Activated CD8-positive, alpha-beta T cell treated with anti-CD3 and anti-CD28 coated beads, Interleukin-2, amount 10 ng/mL, durations not matched to agents 7 days and 5 days (primary cell): ENCODE measurements at regions not wholly inside any gene's neighbourhood (a gene's known extent, or its start where the extent isn't known, plus 50 kb on each side); places are given as distances from the start of the nearest gene placed in this dataset.

Source experiments
- ATAC-seq: fragments of 150-1000 bp; cut with Tn5 transposase; one replicate; pipeline ENCODE4 v1.10.0; 2021; ENCODE audit warnings: moderate library complexity
- CTCF ChIA-PET: fragments of 350-600 bp; sonication (Branson Sonifier 250); formaldehyde crosslinking; loops from one replicate; lab custom pipeline; 2021; ENCODE audit warnings: antibody characterized with exemption; lab: Charles Lee
- POLR2A ChIA-PET: fragments of 350-600 bp; sonication (Branson Sonifier 250); formaldehyde crosslinking; loops from one replicate; lab custom pipeline; 2021; ENCODE audit warnings: antibody characterized with exemption; lab: Charles Lee
- DNase-seq: peaks from one replicate; pipeline ENCODE4 v3.0.0-alpha.2; 2020
- H3K27ac Mint-ChIP-seq: one replicate; pipeline ENCODE4 v1.8.0; 2021; ENCODE audit warnings: mild to moderate bottlenecking, mixed read lengths
- H3K27me3 Mint-ChIP-seq: one replicate; pipeline ENCODE4 v1.8.0; 2021; ENCODE audit warnings: low read depth, mixed read lengths
- H3K36me3 Mint-ChIP-seq: one replicate; pipeline ENCODE4 v1.8.0; 2021; ENCODE audit warnings: low read depth, mixed read lengths
- H3K4me1 Mint-ChIP-seq: one replicate; pipeline ENCODE4 v1.8.0; 2021; ENCODE audit warnings: low read depth, mixed read lengths
- H3K4me3 Mint-ChIP-seq: one replicate; pipeline ENCODE4 v1.8.0; 2021; ENCODE audit warnings: mild to moderate bottlenecking, mixed read lengths
- H3K9me3 Mint-ChIP-seq: one replicate; pipeline ENCODE4 v1.8.0; 2022; ENCODE audit warnings: mixed read lengths; ENCODE audit not compliant: insufficient read depth

DNA sequence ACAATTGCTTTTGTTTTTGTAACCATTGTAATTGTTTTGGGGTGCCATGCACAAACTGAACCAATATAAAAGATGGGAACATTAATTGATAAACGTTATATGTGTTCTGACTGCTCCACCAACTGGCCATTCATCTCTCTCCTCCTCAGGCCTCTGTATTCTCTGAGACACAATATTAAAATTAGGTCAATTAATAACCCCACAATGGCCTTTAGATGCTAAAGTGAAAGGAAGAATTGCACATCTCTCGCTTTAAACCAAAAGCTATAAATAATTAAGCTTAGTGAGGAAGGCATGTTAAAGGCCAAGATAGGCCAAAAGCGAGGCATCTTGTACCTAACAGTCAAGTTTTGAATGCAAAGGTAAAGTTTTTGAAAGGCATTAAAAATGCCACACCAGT lies 448.4 kb upstream of the ITGA1 start:
- DNase-seq (no peak), ATAC-seq (no peak)
- no peaks in the 10 kb centered on the region for H3K9me3 Mint-ChIP-seq
- H3K36me3 Mint-ChIP-seq = no peaks in the 10 kb centered on the region
- H3K4me1 Mint-ChIP-seq = no peaks in the 10 kb centered on the region
- ChIA-PET POLR2A (no interaction called here), CTCF (no interaction called here)
- H3K4me3 Mint-ChIP-seq = no peak overlapping the region
- H3K27ac Mint-ChIP-seq = no peak overlapping the region
- no peaks in the 10 kb centered on the region for H3K27me3 Mint-ChIP-seq

GRCh38 chr5:52342361-52342760 lies 445.4 kb upstream of the ITGA1 start:
- Mint-ChIP-seq H3K27ac (no peak overlapping the region), H3K9me3 (no peaks in the 10 kb centered on the region), H3K27me3 (no peaks in the 10 kb centered on the region), H3K4me1 (no peaks in the 10 kb centered on the region), H3K4me3 (no peak overlapping the region), H3K36me3 (no peaks in the 10 kb centered on the region)
- ATAC-seq (no peak), DNase-seq (no peak)
- ChIA-PET POLR2A (no interaction called here), CTCF (no interaction called here)

GRCh38 chr5:52356311-52356918 lies 431.3 kb upstream of the ITGA1 start:
- DNase-seq (no peak), ATAC-seq (no peak)
- H3K27ac Mint-ChIP-seq = no peak overlapping the region
- no peaks in the 10 kb centered on the region for H3K9me3 Mint-ChIP-seq
- no peaks in the 10 kb centered on the region for H3K27me3 Mint-ChIP-seq
- H3K4me3 Mint-ChIP-seq = no peak overlapping the region
- H3K4me1 Mint-ChIP-seq = no peaks in the 10 kb centered on the region
- ChIA-PET CTCF (no interaction called here), POLR2A (no interaction called here)
- no peaks in the 10 kb centered on the region for H3K36me3 Mint-ChIP-seq

DNA sequence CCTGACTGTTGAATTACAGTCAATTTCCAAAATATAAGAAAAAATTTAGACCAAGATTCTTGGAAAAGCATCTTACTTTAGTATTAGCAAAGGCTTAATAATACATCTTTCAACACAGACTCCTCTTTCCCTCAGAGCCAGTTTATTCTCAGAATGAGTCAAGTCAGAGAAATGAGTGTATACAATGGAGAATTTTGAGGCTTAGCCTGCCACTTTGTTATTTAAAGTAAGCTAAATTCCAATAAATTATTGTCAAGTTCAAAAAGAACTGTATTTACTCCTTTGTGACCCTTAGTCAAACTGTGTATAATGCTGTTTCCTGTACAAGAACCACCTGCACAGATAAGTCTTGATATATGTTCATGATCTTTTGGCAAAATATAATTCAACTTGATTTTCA lies 428.5 kb upstream of the ITGA1 start:
- Mint-ChIP-seq H3K36me3 (no peaks in the 10 kb centered on the region), H3K9me3 (no peaks in the 10 kb centered on the region), H3K4me1 (no peaks in the 10 kb centered on the region), H3K27me3 (no peaks in the 10 kb centered on the region), H3K4me3 (no peak overlapping the region), H3K27ac (no peak overlapping the region)
- ChIA-PET POLR2A (no interaction called here), CTCF (interaction anchor here (1.1 kb wide), 1 partner anchor 1396 kb away, joined by 3 read pairs; no protein-coding TSS in a partner anchor)
- ATAC-seq (no peak), DNase-seq (no peak)

GRCh38 chr5:52360985-52361384 lies 426.7 kb upstream of the ITGA1 start:
- DNase-seq (no peak), ATAC-seq (no peak)
- Mint-ChIP-seq H3K4me3 (no peak overlapping the region), H3K27ac (no peak overlapping the region), H3K36me3 (no peaks in the 10 kb centered on the region), H3K4me1 (no peaks in the 10 kb centered on the region), H3K9me3 (no peaks in the 10 kb centered on the region), H3K27me3 (no peaks in the 10 kb centered on the region)
- ChIA-PET POLR2A (no interaction called here), CTCF (no interaction called here)

DNA sequence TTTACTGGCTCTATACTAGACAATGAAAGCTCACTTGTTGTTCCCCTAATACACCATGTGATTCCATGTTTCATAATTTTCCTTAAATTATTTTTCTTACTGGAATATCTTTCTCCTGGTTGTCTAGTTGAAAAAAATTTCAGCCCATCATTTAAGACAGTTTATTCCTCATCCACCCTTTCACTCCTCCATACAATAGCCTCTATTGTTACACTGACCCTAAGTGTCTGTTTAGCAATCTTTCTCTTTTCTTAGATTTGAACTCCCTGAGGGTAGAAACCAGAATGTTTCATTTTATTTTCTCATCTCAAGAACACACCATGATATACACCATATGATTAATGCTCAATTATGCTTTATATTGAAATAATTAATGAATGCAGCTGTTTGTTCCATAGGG lies 413.4 kb upstream of the ITGA1 start:
- H3K4me1 Mint-ChIP-seq = no peaks in the 10 kb centered on the region
- no peak for ATAC-seq

GRCh38 chr5:52375969-52376368 lies 411.7 kb upstream of the ITGA1 start:
- POLR2A ChIA-PET = no interaction called here
- no peak overlapping the region for H3K4me3 Mint-ChIP-seq
- H3K27me3 Mint-ChIP-seq = no peaks in the 10 kb centered on the region
- no peaks in the 10 kb centered on the region for H3K9me3 Mint-ChIP-seq
- DNase-seq (no peak), ATAC-seq (no peak)
- CTCF ChIA-PET = no interaction called here
- H3K4me1 Mint-ChIP-seq = no peaks in the 10 kb centered on the region
- no peaks in the 10 kb centered on the region for H3K36me3 Mint-ChIP-seq
- H3K27ac Mint-ChIP-seq = no peak overlapping the region

More for the DNA sequence above, 413.4 kb upstream of the ITGA1 start:
- CTCF ChIA-PET = no interaction called here
- DNase-seq = no peak
- H3K27ac Mint-ChIP-seq = no peak overlapping the region
- H3K27me3 Mint-ChIP-seq = no peaks in the 10 kb centered on the region
- H3K9me3 Mint-ChIP-seq = no peaks in the 10 kb centered on the region
- H3K4me3 Mint-ChIP-seq = no peak overlapping the region
- no peaks in the 10 kb centered on the region for H3K36me3 Mint-ChIP-seq
- POLR2A ChIA-PET = no interaction called here

DNA sequence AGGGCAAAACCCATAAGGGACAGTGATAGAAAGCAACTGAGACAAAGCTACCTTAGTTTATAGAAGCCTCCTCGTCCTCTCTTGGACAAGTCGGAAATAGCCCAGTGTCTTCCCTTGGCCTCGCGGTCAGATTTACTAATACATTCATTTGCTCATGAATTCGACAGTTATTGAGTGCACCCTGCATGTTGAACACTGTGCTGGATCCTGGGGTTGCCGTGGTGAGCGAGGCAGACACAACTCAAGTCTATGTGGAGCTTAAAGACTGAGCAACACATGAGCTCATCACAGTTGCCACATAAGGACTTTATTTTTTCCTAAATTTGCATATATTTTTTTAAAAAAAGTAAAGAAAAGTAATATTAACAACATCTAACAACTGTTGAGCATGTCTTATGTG lies 411.1 kb upstream of the ITGA1 start:
- no peaks in the 10 kb centered on the region for H3K36me3 Mint-ChIP-seq
- no peak overlapping the region for H3K27ac Mint-ChIP-seq
- ChIA-PET POLR2A (no interaction called here), CTCF (no interaction called here)
- DNase-seq = no peak
- no peaks in the 10 kb centered on the region for H3K9me3 Mint-ChIP-seq
- H3K4me1 Mint-ChIP-seq = no peaks in the 10 kb centered on the region
- no peaks in the 10 kb centered on the region for H3K27me3 Mint-ChIP-seq
- H3K4me3 Mint-ChIP-seq = no peak overlapping the region
- ATAC-seq = no peak

DNA sequence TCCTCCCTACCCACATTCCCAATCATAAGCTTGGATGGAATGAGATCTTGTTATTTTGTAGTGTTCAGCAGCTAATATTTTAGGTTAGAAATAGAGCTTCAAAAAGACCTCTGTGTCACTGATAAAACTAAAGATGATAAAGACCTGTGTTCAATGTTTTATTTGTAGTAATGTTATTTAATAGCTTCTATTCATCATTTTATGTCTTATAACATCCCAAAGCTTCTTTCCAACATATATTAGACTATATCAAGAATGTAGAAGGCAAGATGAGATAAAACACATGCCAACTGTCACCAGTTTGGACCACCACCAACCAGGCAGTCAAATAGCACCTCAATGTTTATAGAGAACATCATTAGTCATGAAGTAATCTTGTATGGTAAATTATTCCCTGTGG lies 409.5 kb upstream of the ITGA1 start:
- H3K27me3 Mint-ChIP-seq = no peaks in the 10 kb centered on the region

DNA sequence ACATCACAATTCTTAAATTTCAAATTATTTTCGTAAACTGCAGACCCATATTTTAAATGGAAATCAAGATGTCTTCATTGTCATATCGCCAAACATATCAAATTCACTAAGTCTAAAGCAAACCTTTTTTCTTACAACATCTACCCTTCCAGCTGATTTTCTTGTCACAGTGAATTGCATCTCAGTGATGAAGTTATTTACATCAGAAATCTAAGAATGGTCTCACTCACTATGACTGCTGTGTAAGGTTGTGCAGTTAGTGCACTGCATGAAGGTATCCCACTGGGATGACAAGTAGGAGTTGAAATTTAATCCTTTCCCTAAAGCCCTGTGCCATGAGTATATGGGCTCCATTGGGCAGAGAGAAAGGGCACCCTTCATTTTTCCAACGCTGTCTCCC lies 399.4 kb upstream of the ITGA1 start:
- no peaks in the 10 kb centered on the region for H3K4me1 Mint-ChIP-seq
- H3K9me3 Mint-ChIP-seq = no peaks in the 10 kb centered on the region
- no peaks in the 10 kb centered on the region for H3K36me3 Mint-ChIP-seq
- CTCF ChIA-PET = no interaction called here
- ATAC-seq (no peak), DNase-seq (no peak)
- H3K27ac Mint-ChIP-seq = no peak overlapping the region
- POLR2A ChIA-PET = no interaction called here
- H3K27me3 Mint-ChIP-seq = no peaks in the 10 kb centered on the region
- H3K4me3 Mint-ChIP-seq = no peak overlapping the region

More for the DNA sequence above, 409.5 kb upstream of the ITGA1 start:
- DNase-seq (no peak), ATAC-seq (no peak)
- CTCF ChIA-PET = no interaction called here
- POLR2A ChIA-PET = no interaction called here
- no peaks in the 10 kb centered on the region for H3K36me3 Mint-ChIP-seq
- H3K9me3 Mint-ChIP-seq = no peaks in the 10 kb centered on the region
- H3K4me1 Mint-ChIP-seq = no peaks in the 10 kb centered on the region
- no peak overlapping the region for H3K27ac Mint-ChIP-seq
- no peak overlapping the region for H3K4me3 Mint-ChIP-seq

- ATAC-seq = no peak
- no peak overlapping the region for H3K27ac Mint-ChIP-seq
- H3K27me3 Mint-ChIP-seq = no peaks in the 10 kb centered on the region
- no peak for DNase-seq
- H3K36me3 Mint-ChIP-seq = no peaks in the 10 kb centered on the region
- ChIA-PET CTCF (no interaction called here), POLR2A (no interaction called here)
- no peaks in the 10 kb centered on the region for H3K9me3 Mint-ChIP-seq
- no peaks in the 10 kb centered on the region for H3K4me1 Mint-ChIP-seq
- no peak overlapping the region for H3K4me3 Mint-ChIP-seq
Measured at GRCh38 chr5:52392321-52392720, 395.4 kb upstream of the ITGA1 start.

DNA sequence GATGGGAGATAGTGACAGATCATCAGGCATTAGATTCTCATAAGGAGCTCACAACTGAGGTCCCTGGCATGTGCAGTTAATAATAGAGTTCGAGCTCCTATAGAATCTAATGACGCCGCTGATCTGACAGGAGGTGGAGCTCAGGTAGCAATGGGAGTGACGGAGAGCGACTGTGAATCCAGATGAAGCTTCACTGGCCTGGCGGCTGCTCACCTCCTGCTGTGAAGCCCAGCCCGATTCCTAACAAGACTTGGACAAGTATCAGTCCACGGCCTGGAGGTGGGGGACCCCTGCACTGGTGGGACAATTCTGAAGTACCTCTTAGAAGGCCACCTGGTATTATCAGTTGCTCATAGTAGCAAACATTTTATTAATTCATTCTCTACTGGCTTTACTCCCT lies 377.9 kb upstream of the ITGA1 start:
- POLR2A ChIA-PET = no interaction called here
- DNase-seq (no peak), ATAC-seq (no peak)
- CTCF ChIA-PET = interaction anchor here (1.8 kb wide), 1 partner anchor 16 kb away, joined by 5 read pairs; no protein-coding TSS in a partner anchor
- Mint-ChIP-seq H3K36me3 (no peaks in the 10 kb centered on the region), H3K4me1 (no peaks in the 10 kb centered on the region), H3K27ac (no peak overlapping the region), H3K27me3 (no peaks in the 10 kb centered on the region), H3K4me3 (no peak overlapping the region), H3K9me3 (no peaks in the 10 kb centered on the region)

DNA sequence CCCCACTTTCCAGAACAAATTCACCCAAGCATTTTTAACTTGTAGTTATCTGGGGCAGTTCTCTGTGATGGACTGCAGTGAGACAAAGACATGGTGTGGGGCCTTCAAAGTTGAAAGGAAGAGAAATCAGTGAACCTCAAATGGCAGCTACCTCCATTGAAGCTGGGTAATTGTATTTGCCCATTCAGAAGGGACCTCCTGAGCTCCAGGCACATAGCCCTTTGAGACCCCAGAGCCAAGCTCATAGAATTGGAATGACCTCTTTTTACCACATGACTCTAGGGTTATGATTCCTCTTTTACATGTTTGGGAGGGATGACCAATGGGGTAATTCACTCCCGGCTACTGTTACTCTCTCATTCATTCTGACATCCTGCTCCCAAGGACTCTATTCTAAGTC lies 368.4 kb upstream of the ITGA1 start:
- POLR2A ChIA-PET = no interaction called here
- ATAC-seq = no peak
- Mint-ChIP-seq H3K36me3 (no peaks in the 10 kb centered on the region), H3K4me1 (no peaks in the 10 kb centered on the region), H3K4me3 (no peak overlapping the region), H3K9me3 (no peaks in the 10 kb centered on the region), H3K27me3 (peaks cover 2% of the 10 kb centered on the region), H3K27ac (no peak overlapping the region)
- no peak for DNase-seq
- CTCF ChIA-PET = no interaction called here
